ENCODE measurements at regions not wholly inside any gene's neighbourhood (a gene's known extent, or its start where the extent isn't known, plus 50 kb on each side); places are given as distances from the start of the nearest gene placed in this dataset.
"Not testable (repeated sequence)": the region's sequence is repeated elsewhere in the genome, so short reads cannot be mapped to it uniquely, and the experiment has no call there.

DNA sequence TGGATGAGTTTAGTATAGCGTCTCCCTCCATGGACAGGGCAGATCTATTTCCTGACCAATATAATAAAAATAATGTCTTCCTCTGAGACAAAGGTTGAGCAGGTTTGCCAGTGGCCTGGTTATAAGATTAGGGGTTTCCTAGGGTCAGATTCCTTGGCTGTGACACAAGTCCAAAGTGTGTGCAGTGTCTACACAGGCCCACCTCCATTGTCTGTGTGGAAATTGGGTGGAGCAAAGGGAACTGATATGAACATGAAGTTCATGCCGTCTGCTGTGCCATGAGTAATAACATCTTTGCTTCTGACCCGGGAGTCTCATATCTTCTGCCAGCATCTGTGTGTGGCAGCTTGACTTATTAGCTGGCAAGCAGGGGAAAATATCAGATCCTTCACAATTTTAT lies 187.7 kb upstream of the BOD1L1 start:
- Histone ChIP-seq H3K4me1 (no peaks in the 10 kb centered on the region), H3K9me3 (no peaks in the 10 kb centered on the region), H3K27me3 (no peaks in the 10 kb centered on the region), H3K36me3 (no peaks in the 10 kb centered on the region), H3K4me3 (no peak overlapping the region), H3K27ac (no peak overlapping the region)
- intact Hi-C loops (cut with DNase I; ENCODE audit: low total_unique reads) = no loop called here
- TF ChIP-seq, protein P1, sequence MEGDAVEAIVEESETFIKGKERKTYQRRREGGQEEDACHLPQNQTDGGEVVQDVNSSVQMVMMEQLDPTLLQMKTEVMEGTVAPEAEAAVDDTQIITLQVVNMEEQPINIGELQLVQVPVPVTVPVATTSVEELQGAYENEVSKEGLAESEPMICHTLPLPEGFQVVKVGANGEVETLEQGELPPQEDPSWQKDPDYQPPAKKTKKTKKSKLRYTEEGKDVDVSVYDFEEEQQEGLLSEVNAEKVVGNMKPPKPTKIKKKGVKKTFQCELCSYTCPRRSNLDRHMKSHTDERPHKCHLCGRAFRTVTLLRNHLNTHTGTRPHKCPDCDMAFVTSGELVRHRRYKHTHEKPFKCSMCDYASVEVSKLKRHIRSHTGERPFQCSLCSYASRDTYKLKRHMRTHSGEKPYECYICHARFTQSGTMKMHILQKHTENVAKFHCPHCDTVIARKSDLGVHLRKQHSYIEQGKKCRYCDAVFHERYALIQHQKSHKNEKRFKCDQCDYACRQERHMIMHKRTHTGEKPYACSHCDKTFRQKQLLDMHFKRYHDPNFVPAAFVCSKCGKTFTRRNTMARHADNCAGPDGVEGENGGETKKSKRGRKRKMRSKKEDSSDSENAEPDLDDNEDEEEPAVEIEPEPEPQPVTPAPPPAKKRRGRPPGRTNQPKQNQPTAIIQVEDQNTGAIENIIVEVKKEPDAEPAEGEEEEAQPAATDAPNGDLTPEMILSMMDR (IDR thresholded peaks at IDR 0.05) = no peak
- DNase-seq = no peak

DNA sequence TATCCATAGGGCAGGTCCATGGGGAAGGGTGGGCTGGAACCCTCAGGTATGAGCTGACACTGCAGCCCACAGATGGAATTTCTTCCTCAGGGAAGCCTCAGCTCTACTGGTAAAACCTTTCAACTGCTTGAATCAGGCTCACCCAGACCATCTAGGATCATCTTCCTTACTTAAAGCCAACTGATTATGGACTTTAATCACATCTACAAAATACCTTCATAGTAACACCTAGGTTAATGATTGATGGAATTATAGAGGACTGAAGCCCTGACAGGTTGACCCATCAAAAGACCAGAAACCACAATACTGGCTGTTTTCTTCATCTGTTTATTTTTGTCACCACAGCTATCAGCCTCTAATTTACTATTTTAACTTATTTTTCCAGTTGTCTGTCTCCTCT lies 188.9 kb upstream of the BOD1L1 start:
- Histone ChIP-seq H3K27me3 (no peaks in the 10 kb centered on the region), H3K4me1 (no peaks in the 10 kb centered on the region), H3K4me3 (no peak overlapping the region), H3K27ac (no peak overlapping the region), H3K9me3 (no peaks in the 10 kb centered on the region), H3K36me3 (no peaks in the 10 kb centered on the region)
- TF ChIP-seq, protein P1 (IDR thresholded peaks at IDR 0.05) = no peak
- no peak for DNase-seq
- intact Hi-C loops (cut with DNase I; ENCODE audit: low total_unique reads) = no loop called here

DNA sequence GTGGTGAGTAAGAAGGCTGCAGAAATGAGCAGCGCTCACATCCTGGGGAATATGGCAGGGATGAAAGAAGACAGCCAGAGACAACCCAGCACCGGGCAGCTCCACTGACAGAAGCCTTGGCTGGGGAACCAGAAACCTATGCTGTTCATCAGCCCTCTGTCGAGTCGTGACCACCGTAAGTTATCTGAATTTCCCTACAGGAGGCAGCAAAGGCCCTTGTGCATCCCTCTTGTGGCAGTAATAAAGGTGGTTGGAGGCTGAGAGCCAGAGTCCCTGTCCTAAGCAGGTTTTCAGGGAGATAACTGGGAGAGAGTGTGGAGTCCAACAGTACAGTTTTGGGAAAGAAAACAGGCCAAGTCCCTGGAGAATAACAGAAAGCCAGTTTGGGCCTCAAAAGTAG lies 194.0 kb upstream of the BOD1L1 start:
- Histone ChIP-seq H3K4me1 (no peaks in the 10 kb centered on the region), H3K4me3 (no peak overlapping the region), H3K27ac (no peak overlapping the region), H3K27me3 (no peaks in the 10 kb centered on the region), H3K9me3 (peaks cover 0 to 26% (median 18%) of the 10 kb centered on the region in 3 donors), H3K36me3 (no peaks in the 10 kb centered on the region)
- intact Hi-C loops (cut with DNase I; ENCODE audit: low total_unique reads) = no loop called here
- TF ChIP-seq, protein P1 (IDR thresholded peaks at IDR 0.05) = no peak
- DNase-seq = no peak

DNA sequence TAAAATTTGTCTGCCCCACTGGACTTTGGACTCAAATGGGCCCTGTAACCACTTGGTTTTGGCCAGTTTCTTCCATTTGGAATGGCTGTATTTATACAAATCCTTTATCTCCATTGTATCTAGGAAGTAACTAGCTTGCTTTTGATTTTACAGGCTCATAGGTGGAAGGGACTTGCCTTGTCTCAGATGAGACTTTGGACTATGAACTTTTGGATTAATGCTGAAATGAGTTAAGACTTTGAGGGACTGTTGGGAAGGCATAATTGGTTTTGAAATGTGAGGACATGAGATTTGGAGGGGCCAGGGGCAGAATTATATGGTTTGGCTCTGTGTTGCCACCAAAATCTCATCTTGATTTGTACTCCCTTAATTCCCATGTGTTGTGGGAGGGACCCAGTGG lies 198.3 kb upstream of the BOD1L1 start:
- intact Hi-C loops (cut with DNase I; ENCODE audit: low total_unique reads); DNase-seq; H3K27ac ChIP-seq; H3K4me1 ChIP-seq; H3K4me3 ChIP-seq; H3K27me3 ChIP-seq; H3K36me3 ChIP-seq: not testable (repeated sequence)
- peaks cover 0 to 26% (median 18%) of the 10 kb centered on the region in 3 donors for H3K9me3 ChIP-seq

DNA sequence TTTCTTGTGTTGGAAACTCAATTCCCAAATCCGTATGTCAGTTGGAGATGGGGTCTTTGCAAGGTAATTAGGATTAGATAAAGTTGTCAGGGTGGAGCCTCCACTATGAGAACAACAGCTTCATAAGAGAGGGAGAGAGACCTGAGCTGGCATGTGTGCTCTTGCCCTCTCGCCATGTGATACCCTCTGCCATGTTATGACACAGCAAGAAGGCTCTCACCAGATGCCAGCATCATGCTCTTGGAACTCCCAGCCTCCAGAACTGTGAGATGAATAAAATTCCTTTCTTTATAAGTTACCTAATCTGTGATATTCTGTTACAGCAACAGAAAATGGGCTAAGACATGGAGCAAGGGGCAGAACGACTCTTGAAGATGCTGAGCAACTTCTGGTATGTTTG lies 201.9 kb upstream of the BOD1L1 start:
- H3K27me3 ChIP-seq = no peaks in the 10 kb centered on the region
- H3K27ac ChIP-seq = no peak overlapping the region
- TF ChIP-seq, protein P1 (IDR thresholded peaks at IDR 0.05) = no peak
- no peak overlapping the region for H3K4me3 ChIP-seq
- no peaks in the 10 kb centered on the region for H3K36me3 ChIP-seq
- DNase-seq = no peak
- intact Hi-C loops (cut with DNase I; ENCODE audit: low total_unique reads) = no loop called here
- H3K9me3 ChIP-seq = peaks cover 0 to 14% (median 6%) of the 10 kb centered on the region in 3 donors
- H3K4me1 ChIP-seq = no peaks in the 10 kb centered on the region

DNA sequence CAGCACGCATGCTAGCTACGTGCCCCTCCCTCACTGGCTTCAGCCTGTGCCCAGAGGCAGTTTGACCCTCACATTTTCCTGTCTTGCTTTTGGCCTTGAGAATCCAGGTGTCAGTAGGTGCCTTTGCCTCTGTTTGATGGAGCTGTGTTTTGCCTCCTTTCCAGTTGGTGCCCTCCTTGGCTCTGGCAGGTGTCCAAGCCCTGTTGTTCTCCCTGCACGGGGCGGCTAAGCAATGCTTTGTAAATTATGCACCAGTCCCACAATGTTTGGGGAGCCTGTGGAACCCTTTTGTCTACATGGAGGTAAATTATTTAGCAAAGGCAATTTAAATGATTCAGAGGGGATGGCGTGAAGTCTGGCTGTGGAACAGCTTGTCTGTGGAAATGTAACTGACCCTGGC lies 202.9 kb upstream of the BOD1L1 start:
- intact Hi-C loops (cut with DNase I; ENCODE audit: low total_unique reads) = no loop called here
- DNase-seq = no peak
- H3K36me3 ChIP-seq = no peaks in the 10 kb centered on the region
- H3K9me3 ChIP-seq = peaks cover 0 to 4% (median 0%) of the 10 kb centered on the region in 3 donors
- H3K4me1 ChIP-seq = no peaks in the 10 kb centered on the region
- H3K4me3 ChIP-seq = no peak overlapping the region
- TF ChIP-seq, protein P1 (IDR thresholded peaks at IDR 0.05) = no peak
- H3K27me3 ChIP-seq = no peaks in the 10 kb centered on the region
- no peak overlapping the region for H3K27ac ChIP-seq

Measured in tibial artery (tissue), 4 donors.